ENCODE measurements at regions not wholly inside any gene's neighbourhood (a gene's known extent, or its start where the extent isn't known, plus 50 kb on each side); places are given as distances from the start of the nearest gene placed in this dataset.

GRCh38 chr2:21396252-21396651 lies 272.5 kb downstream of the TDRD15 start:
- no peak for TF ChIP-seq CTCF (IDR thresholded peaks at IDR 0.05; ENCODE audit: insufficient read depth, low read length, poor library complexity, severe bottlenecking)
- no peak for TF ChIP-seq EZH2phosphoT487 (conservative IDR thresholded peaks at IDR 0.05; ENCODE audit: low read length)
